NCI-H748 treated with DMSO at 0.1 percent for 48 hours (cell line): ENCODE measurements at regions not wholly inside any gene's neighbourhood (a gene's known extent, or its start where the extent isn't known, plus 50 kb on each side); places are given as distances from the start of the nearest gene placed in this dataset.

Experiments
- DNase-seq: peaks from one replicate; lab custom pipeline; 2025; lab: John Stamatoyannopoulos, UW

GRCh38 chr13:97631158-97631557 is 197.2 kb downstream of the RAP2A start:
- DNase-seq = no peak

DNA sequence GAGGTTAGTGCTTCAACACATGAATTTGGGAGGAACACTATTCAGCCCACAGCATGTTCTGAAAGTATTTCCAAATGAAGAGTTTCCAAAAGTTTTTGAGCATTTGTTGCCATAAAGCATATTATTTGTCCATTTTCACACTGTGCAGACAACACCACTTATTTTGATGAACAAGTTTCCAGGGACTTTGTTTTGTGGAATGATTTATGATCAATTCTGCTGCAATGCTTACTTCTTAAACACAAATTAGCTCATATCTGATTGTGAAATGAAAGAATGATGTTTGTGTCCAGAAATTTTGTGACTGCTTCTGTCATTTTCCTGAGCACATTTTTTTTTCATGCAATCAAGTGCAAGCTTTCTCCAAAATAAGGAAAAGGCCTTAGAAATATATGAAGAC is 205.3 kb downstream of the RAP2A start:
- DNase-seq = no peak

DNA sequence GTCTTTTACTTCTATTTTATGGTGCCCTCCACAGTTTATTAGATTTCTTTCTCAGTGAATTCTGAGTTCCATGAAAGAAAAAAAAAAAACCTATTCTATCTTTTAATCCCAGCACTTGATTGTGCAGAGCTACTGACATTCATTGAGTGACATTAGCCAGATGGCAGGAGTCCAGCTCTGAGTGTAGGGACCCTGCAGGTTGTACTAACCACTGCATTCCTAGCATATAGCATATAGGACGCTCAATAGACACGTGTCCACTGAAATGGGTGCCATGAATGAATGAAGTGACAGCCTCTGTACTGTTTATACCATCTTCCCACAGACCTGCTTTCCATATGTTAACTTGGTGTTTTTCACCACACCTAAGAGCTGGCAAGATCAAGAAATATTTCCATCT is 206.3 kb downstream of the RAP2A start:
- DNase-seq = no peak

DNA sequence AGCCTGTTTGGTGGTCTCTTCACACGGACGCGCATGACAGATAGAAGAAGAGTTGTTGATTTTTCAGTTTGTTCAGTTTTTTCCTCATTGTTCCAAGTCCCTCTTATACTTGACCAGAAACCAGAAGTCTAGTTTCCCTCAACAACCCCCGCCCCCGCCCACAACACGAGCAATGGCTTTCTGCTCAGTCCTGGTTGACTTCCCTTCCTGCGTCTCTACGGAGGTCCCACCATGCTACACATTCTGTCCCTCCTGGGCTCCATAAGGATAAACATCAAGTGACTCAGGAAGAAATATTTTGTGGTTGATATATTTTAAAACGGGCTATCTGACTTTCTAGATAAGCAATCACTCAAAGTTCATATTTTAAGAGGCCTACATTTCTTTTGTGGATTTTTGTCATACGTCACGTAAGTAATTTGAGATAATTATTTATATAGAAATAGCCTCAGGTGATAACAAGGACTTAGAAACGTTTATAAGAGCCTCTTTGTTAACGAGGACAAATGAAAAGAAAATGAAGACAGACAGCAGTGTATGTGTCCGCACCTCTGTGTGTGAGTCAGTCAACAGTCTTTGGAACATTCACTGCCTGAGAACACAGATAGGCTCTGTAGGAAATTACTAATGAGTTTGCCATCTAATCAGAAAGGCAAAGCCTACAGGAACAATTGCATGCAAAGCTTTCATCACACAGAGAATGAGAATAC is 214.4 kb downstream of the RAP2A start:
- no peak for DNase-seq

GRCh38 chr13:97648881-97649224 is 214.9 kb downstream of the RAP2A start:
- DNase-seq = no peak

- no peak for DNase-seq
These were observed 219.6 kb downstream of the RAP2A start for GRCh38 chr13:97653443-97654140.

DNA sequence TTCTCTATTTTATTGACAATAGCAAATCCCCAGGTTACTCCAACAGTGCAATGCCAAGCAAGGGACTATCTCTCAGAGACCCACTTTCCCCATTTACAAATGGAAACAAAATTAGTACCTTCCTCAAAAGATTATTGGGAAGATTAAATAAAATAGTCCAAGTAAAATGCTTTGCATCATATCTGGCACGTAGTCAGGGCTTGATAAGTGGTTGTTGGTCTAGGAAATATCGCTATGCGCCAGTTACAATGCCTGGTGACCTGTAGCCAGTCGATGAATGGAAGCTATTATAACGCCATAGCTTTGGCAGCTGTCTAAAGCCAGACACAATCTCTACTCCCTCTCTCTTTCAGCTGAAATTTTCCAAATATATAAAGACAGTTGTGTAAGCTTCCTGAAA is 220.3 kb downstream of the RAP2A start:
- no peak for DNase-seq

DNA sequence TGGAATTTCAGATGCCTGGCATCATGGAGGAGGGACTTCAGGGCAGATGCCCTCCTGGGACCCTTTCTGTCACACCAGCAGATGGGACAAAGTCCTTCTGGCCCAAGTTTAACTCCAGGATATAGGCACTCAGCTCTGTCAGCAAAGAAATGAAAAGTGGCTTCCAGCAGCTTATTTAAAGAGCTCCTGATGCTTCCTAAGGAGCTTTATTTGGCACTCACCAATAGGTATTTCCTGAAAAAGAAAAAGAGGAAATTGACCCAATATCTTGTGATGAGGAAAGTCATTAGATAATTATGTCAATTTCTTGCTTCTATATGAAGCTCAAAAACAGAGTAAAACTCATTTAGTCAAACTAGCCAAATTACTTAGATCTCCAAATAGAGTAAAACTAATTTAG is 224.6 kb downstream of the RAP2A start:
- no peak for DNase-seq

DNA sequence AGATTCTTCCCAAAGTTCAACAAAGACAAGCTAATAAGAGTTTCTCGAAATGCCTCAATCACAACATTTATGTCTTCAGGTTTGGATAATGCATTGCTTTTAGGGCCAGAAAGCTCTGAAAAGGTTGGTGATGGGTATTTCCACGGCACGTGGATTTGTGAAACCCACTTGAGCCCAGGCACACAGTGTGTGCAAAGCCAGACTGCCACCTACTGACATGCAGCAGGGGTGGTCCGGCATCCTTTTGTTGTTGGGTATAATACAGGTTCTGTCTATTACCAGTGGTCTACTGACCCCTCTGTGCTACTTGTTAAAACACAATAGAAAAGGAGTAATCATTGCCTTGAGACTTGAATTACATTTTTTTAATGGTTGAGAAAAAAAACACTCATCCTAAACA is 225.6 kb downstream of the RAP2A start:
- peak; percentile 16 for DNase-seq

GRCh38 chr13:97660594-97661260 is 226.8 kb downstream of the RAP2A start:
- DNase-seq = no peak

DNA sequence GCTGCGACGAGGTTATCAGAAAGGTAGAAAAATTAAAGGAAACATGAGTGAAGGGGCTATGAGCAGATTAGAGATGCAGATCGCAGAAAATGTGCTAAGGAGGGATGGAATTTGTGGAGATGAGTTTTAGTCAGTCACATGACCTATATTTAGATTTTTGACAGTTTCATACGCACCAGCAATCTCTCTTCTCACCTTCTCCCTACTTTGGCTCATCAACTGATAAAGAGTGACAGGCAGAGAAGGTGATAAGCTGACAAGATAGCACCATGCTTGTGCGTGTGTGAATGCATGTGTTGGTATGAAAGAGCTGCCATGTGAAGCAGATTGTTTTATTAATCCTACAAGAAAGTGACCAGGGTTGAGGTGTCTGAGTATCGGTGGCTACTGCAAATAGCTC is 252.6 kb downstream of the RAP2A start:
- DNase-seq = no peak

GRCh38 chr13:97692628-97693027 is 258.7 kb downstream of the RAP2A start:
- DNase-seq = no peak

DNA sequence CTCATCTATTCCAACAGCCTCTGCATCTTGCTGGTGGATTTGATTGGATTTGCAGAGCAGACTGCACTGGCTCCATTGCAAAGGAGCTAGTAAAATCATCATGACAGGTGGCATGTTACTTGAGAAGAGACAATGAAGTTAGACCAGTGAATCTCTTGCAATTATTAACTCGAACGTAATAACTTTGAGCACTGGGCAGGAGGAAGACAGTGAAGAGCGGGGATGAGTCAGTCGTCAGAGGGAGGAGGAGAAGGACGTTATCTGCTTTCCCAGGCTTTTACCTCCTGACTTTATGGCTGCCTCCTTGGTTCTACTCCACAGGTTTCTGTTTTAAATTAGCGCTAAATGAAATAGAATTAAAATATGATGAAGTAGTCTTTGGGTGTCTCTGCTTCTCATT is 257.8 kb upstream of the IPO5 start:
- no peak for DNase-seq

GRCh38 chr13:97696921-97697320 is 256.6 kb upstream of the IPO5 start:
- no peak for DNase-seq

GRCh38 chr13:97700306-97700848 is 253.1 kb upstream of the IPO5 start:
- DNase-seq = no peak

DNA sequence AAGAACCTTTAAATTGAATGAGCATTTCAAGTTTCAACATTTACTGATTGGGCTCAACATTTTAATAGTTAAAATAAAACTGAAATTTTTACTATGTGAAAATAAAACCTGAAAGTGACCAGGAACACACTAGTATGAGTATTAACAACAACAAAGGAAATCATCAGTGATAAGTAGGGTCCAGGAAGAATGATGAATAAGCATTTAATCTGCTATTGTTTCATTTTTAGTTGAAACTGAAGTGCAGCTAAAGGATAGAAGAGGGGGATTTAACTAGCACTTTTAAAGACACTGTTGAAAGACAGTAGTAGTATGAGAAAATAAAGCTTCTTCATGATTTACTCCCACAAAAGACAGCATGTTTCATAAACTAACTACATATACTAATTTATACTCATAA is 250.9 kb upstream of the IPO5 start:
- DNase-seq = no peak

DNA sequence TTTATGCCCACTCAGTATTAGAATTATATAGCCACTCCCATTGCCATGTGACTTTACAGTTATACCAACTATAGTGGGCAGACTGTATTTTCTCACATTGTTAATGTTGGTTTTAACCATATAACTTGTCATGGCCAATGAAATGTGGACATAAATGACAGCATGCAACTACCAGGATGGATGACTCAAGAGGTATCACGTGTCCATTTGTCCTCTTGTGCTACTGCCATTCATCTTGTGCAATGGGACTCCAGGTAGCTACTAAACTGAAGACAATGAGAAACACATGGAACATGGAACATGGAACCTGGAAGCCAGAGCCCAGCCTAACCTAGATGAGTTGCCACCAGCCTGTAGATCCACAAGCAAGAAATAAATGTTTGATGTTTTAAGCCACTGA is 242.7 kb upstream of the IPO5 start:
- DNase-seq = no peak

- no peak for DNase-seq
These were observed 240.7 kb upstream of the IPO5 start for GRCh38 chr13:97712770-97713169.

- no peak for DNase-seq
These were observed 237.7 kb upstream of the IPO5 start for GRCh38 chr13:97715763-97716162.

- DNase-seq = no peak
These were observed 236.7 kb upstream of the IPO5 start for GRCh38 chr13:97716746-97717145.

GRCh38 chr13:97719736-97720135 is 233.7 kb upstream of the IPO5 start:
- DNase-seq = no peak

DNA sequence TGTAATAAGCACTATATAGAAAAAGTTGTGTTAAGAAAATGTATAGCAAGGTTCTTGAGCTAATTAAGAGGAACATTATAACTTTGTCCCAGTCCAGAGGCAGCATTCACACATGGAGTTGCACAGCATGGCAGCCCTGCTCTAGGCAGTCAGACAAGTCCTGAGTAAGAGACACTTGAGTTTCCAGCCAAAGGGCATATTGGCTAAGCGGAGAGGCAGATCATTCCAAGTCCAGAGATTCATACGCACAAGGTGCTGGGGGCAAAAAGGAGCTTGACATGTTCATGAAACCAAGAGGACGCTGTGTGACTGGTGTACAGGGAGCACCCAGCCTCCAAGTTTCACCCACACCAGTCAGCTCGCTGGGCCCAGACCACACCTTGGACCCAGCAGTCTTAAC is 232.6 kb upstream of the IPO5 start:
- no peak for DNase-seq

- DNase-seq = no peak
These were observed 229.8 kb upstream of the IPO5 start for GRCh38 chr13:97723655-97724054.
